KBM-7 (cell line): ENCODE measurements at regions not wholly inside any gene's neighbourhood (a gene's known extent, or its start where the extent isn't known, plus 50 kb on each side); places are given as distances from the start of the nearest gene placed in this dataset.
A peak's percentile ranks its signal among the peaks of the same experiment; 100 is the strongest.

Source experiments
- DNase-seq: peaks from one replicate; pipeline ENCODE4 v3.0.0-alpha.2; 2015
- in situ Hi-C: fragments of 300-500 bp; cut with MboI; formaldehyde crosslinking; loops from 2 replicates; pipeline ENCODE4 v1.14.3; 2020; ENCODE audit warnings: low sequenced_read_pairs, low pct_unique_long_range_greater_than_20kb, mixed read lengths

DNA sequence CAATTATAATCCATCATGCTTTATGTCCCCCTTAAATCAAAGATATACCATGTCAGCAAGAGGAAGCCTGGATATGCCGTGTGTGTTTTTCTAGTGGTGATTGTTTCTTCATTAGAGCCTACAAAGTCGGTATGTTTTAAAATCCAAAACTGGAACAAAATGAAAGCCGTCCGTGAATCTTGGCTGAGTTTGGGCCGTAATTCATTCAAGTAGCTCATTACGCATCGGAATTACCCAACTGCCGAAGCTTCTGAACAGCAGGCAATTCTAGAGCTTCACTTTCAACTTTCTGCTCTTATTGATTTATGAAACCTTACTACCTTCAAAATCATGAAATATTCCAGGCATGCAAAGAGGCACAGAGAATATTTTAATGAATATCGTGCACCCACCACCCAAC lies 224.7 kb downstream of the AACS start:
- no peak for DNase-seq
- in situ Hi-C loops, result no loop called here

- DNase-seq, result no peak
- in situ Hi-C loops, result no loop called here
These were observed 227.5 kb downstream of the AACS start for GRCh38 chr12:125292700-125293099.

- in situ Hi-C loops, result no loop called here
- no peak for DNase-seq
These were observed 230.3 kb downstream of the AACS start for GRCh38 chr12:125295550-125295949.

GRCh38 chr12:125296701-125297100 lies 231.5 kb downstream of the AACS start:
- no peak for DNase-seq
- in situ Hi-C loops, result no loop called here

GRCh38 chr12:125299840-125300239 lies 234.6 kb downstream of the AACS start:
- no peak for DNase-seq
- in situ Hi-C loops, result no loop called here

- in situ Hi-C loops, result no loop called here
These were observed 235.0 kb downstream of the AACS start for GRCh38 chr12:125300249-125300648.

DNA sequence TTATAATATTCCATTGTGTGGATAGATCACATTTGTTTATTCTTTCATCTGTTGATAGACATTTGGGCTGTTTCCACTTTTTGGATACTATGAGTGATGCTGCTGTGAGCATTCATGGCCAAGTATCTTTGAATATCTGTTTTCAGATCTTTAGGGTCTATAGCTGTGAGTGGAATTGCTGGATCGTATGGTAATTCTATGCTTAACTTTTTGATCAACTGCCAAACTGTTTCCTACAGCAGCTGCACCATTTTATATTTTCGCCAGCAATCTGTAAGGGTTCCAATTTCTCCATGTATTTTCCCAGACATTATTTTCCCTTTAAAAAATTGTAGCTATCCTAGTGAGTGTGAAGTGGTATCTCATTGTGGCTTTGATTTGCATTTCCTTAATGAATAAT lies 238.1 kb downstream of the AACS start:
- in situ Hi-C loops, result no loop called here
- DNase-seq, result no peak

More at GRCh38 chr12:125300249-125300648, 235.0 kb downstream of the AACS start:
- DNase-seq, result no peak

GRCh38 chr12:125304029-125304428 lies 238.8 kb downstream of the AACS start:
- no peak for DNase-seq
- in situ Hi-C loops, result no loop called here

DNA sequence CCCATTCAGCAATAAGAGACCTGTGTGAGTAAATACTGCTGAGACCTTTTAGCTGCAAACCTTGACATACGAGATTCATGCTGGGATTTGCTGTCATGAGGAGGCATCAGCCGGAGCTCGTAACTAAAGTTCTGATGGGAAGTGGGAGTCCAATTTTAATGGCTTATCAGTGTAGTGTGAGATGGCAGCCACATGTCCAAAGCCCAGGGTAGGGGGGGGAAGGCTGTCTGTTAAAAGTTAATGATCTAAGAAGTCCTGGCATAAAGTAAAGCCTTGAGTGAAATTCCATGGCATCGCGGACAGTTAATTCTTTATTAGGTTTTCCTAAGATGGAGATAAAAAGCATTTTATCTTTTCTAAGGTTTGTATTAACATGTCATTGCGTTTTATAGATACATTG lies 240.0 kb downstream of the AACS start:
- DNase-seq, result no peak
- in situ Hi-C loops, result no loop called here

- no peak for DNase-seq
- in situ Hi-C loops, result no loop called here
These were observed 245.2 kb downstream of the AACS start for GRCh38 chr12:125310461-125310860.

GRCh38 chr12:125311050-125311449 lies 245.8 kb downstream of the AACS start:
- DNase-seq, result no peak
- in situ Hi-C loops, result no loop called here

- DNase-seq, result no peak
- in situ Hi-C loops, result no loop called here
These were observed 247.2 kb downstream of the AACS start for GRCh38 chr12:125312471-125312870.

GRCh38 chr12:125314051-125314755 lies 249.0 kb downstream of the AACS start:
- in situ Hi-C loops, result no loop called here
- DNase-seq, result no peak

DNA sequence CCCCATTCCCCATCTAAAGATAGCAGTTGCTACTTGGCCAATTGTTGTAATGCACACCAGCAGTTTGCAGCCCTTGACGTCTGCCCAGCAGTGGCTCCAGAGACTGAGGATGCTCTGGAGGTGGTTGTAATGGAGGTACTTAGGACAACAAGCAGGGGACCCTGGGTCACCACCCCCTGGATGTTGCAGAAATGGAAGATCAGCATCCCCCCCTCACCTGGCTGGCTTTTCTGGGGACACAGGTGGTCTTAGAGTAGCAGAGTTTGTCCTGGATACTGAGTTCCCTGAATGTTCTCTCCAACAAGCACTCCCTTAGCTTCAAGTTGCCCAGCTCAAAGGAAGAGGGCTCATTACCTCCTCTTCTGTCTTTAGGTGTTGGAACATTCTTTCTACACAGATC lies 250.5 kb downstream of the AACS start:
- DNase-seq, result no peak
- in situ Hi-C loops, result no loop called here

DNA sequence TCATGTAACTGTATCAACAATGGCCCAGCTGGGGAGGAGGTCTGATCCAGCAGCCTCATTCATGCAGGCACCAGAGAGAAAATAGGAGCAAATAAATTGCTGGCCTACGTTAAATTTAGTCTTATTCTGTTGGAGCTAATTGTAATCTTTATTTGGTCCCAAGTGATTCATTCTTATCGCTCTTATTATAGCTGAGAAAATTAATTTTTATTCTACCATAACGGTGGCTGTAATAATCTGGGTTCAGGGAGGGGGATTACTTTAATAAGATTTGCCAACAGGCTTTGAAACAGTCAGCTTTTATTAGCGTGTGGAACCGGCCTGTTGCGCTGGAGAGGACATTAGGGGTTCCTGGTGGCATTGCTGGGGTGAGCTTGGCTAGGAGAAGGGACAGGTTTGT lies 254.9 kb downstream of the AACS start:
- in situ Hi-C loops, result no loop called here
- no peak for DNase-seq

DNA sequence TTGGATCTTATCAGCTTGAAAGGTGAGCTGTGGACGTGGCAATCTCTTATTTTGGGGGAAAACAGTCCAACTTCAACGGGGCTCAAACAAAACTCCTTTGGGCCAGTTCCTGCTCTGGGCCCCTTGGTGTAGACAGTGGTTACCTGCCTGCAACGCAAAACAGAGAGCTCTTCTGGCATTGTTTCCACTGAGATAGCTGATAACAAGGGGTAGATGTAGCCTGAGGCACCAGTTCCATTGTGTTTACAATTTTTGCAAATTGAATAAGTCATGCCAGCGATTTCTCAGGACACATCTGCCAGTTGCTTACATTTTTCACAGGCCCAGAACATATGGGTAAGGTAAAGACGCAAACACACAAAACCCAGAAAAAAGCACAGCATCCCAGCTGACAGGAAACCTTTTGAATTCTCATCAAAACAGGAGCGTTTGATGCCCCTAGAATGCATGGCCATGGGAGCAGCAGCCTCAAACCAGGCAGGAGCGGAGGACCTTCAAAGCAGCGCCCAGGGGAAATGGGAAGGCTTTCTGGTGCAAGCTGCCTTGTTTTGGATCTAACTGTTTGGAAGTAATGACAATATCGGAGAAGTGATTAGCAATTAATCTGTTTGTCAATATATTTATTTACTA lies 259.7 kb downstream of the AACS start:
- no peak for DNase-seq
- in situ Hi-C loops, result no loop called here

DNA sequence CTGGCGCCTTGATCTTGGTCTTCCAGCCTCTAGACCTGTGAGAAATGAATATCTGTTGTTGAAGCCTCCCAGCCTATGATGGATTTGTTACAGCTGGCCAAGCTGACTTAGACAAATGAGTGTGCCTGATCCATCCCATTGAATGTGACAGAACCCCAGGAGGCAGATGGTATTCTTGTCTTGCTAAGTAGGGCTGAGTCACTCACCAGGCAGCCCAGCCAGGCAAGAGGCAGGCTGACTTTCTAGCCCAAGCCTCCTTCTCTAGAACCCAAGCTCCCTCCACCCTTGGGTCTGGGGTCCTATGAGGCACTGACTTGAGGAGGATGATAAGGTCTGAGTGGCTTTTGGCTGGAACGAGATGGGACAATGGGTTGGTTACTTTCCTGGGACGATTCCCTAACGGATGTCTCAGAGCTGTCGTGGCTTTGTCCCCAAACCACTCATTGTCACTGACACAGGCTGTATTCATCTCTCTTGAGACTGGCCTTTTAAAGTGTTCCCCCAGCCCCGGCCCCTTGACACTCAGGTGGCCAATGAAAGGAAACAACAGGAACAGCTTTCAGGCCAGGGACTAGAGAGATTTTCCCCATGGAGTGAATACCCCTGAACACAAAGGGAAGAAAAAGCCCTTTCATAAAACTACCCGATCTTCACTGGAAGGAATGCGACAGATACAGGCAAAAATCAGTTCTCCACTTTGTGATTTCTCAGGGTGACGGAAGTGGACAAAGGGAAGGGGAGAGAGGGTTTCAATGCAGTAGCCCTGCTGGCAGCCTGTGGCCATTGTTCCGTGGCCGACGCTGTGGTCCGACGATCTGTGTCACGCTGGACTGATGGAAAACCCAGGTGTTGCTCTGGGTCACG lies 264.2 kb downstream of the AACS start:
- in situ Hi-C loops, result no loop called here
- no peak for DNase-seq

DNA sequence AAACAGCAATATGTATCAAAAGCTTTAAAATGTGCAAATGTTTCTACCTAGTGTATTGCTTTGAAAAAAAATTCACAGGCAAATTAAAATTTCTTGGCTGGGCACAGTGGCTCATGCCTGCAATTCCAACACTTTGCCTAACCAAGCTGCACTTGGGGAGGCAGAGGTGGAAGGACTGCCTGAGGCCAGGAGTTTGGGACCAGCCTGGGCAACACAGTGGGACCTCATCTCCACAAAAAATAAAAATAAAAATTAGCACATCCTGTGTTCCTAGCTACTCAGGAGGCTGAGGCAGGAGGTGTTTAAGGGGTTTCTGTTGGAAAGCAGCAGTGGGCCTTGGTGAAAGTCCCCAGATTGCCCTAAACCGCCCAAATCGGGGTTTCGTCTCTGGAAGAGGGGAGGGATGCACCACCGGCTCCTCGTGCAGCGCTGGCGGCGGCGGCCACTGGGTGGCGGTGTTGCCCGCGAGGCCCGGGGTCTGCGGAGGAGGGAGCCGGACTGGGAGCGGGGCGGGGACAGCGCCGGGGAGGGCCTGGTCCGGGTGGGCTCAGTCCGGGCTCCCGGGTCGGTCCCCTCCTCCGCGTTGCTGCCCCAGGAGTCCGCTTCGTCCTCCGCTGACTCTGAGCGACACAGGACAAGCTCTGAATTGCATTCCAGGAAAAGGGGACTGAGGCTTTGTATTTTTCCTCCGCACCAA lies 265.6 kb downstream of the AACS start:
- in situ Hi-C loops, result no loop called here
- DNase-seq, result peak; percentile 60

GRCh38 chr12:125331342-125332052 lies 266.3 kb downstream of the AACS start:
- no peak for DNase-seq
- in situ Hi-C loops, result no loop called here
